Transverse colon (tissue), 4 donors: ENCODE measurements at regions not wholly inside any gene's neighbourhood (a gene's known extent, or its start where the extent isn't known, plus 50 kb on each side); places are given as distances from the start of the nearest gene placed in this dataset.

Experiments used
- POLR2A ChIP-seq: fragments of 450-650 bp; IDR thresholded peaks from one replicate; pipeline ENCODE4 v1.6.1; 2016; ENCODE audit warnings: antibody characterized with exemption, mild to moderate bottlenecking, moderate library complexity
- POLR2AphosphoS5 ChIP-seq, 3 donors: sonication (generic); formaldehyde crosslinking; IDR thresholded peaks; one replicate each; pipeline ENCODE4 v1.6.1; 2016; ENCODE audit warnings: antibody characterized with exemption in 3 of 3
- TF ChIP-seq, protein P1 (sequence below), 5 experiments: fragments of 200-600 bp in 3 of 5; fragments of 450-650 bp in 2 of 5; sonication (generic) in 3 of 5; IDR thresholded peaks; 1 replicate in 2 of 5; 2 replicates in 3 of 5; pipeline ENCODE4 v1.5.1; 2016 to 2017; ENCODE audit warnings: antibody characterized with exemption in 5 of 5, inconsistent platforms in 3 of 5, mild to moderate bottlenecking in 2 of 5, moderate library complexity in 1 of 5

DNA sequence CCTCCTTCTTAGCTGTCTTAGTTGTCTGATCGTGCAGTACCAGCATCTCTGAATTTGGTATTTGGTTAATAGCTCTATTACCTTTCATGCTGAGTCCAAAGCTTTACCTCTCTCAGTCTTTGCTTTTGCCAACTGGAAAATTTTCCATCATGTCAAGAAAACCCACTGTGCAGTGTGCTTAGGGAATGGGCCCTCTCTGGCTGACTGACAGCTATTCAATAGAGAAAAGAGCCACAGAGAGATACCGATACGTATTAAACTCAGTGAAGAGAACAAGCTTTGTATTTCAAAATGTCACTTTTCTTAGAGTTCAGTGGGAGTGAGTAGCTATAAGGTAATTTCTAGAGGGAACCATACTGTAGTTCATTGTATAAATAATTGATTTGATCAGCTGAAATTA is 1507.1 kb downstream of the C4orf33 start:
- TF ChIP-seq, protein P1, sequence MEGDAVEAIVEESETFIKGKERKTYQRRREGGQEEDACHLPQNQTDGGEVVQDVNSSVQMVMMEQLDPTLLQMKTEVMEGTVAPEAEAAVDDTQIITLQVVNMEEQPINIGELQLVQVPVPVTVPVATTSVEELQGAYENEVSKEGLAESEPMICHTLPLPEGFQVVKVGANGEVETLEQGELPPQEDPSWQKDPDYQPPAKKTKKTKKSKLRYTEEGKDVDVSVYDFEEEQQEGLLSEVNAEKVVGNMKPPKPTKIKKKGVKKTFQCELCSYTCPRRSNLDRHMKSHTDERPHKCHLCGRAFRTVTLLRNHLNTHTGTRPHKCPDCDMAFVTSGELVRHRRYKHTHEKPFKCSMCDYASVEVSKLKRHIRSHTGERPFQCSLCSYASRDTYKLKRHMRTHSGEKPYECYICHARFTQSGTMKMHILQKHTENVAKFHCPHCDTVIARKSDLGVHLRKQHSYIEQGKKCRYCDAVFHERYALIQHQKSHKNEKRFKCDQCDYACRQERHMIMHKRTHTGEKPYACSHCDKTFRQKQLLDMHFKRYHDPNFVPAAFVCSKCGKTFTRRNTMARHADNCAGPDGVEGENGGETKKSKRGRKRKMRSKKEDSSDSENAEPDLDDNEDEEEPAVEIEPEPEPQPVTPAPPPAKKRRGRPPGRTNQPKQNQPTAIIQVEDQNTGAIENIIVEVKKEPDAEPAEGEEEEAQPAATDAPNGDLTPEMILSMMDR (IDR thresholded peaks at IDR 0.05), result no peak
- TF ChIP-seq POLR2A (no peak), POLR2AphosphoS5 (IDR thresholded peaks at IDR 0.05) (no peak)
